Activated naive CD8-positive, alpha-beta T cell treated with anti-CD3 and anti-CD28 coated beads for 36 hours (primary cell): ENCODE measurements at regions not wholly inside any gene's neighbourhood (a gene's known extent, or its start where the extent isn't known, plus 50 kb on each side); places are given as distances from the start of the nearest gene placed in this dataset.

Source experiments
- DNase-seq: peaks from one replicate; pipeline ENCODE4 v3.0.0; 2021
- H3K27ac Mint-ChIP-seq: one replicate; pipeline ENCODE4 v1.8.0; 2022; ENCODE audit warnings: mild to moderate bottlenecking, moderate library complexity, mixed read lengths
- H3K27me3 Mint-ChIP-seq: one replicate; pipeline ENCODE4 v1.8.0; 2022; ENCODE audit warnings: mild to moderate bottlenecking, mixed read lengths
- H3K36me3 Mint-ChIP-seq: one replicate; pipeline ENCODE4 v1.8.0; 2021; ENCODE audit warnings: mild to moderate bottlenecking, mixed read lengths
- H3K4me1 Mint-ChIP-seq: one replicate; pipeline ENCODE4 v1.8.0; 2021; ENCODE audit warnings: mixed read lengths
- H3K4me3 Mint-ChIP-seq: one replicate; pipeline ENCODE4 v1.8.0; 2022; ENCODE audit warnings: mild to moderate bottlenecking, moderate library complexity, mixed read lengths
- H3K9me3 Mint-ChIP-seq: one replicate; pipeline ENCODE4 v1.8.0; 2022; ENCODE audit warnings: mixed read lengths

DNA sequence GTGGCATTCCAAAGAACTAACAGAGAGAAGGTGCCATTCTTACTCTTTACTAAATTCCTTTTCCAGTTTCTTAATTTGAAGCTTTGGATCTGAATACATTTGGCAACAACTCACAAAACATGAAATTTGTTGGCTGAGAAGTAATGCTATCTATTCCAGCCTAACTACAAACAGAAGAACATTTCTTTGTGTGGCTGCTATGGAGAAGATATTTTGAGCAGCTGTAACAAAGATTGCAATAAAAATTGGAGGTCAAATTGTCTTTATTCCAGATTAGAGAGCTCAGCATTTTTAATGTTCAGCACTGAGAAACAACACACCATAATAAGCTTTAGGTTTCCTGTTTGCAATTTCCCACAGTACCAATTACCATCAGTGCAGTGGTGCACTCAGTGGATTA is 835.8 kb upstream of the FLRT2 start:
- Mint-ChIP-seq H3K36me3 (no peaks in the 10 kb centered on the region), H3K4me1 (no peaks in the 10 kb centered on the region), H3K27me3 (no peaks in the 10 kb centered on the region), H3K9me3 (no peaks in the 10 kb centered on the region), H3K4me3 (no peak overlapping the region), H3K27ac (no peak overlapping the region)
- no peak for DNase-seq

DNA sequence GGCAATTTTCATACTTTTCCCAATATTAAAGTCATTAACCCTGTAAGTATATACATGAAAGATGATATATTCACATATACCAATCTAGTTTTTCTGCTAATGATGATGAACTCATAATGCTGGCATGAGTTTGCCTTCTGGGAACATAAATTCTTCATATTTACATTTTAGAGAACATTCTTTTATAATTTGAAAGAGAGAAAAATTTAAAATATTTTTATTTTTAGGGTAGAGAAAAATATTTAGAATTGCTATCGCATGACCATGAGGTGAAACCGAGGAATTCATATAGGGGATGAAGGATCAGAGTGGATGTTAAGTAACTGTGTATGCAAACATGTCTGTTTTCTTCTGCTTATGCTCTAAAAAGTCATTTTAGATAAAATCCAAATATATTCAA is 825.3 kb upstream of the FLRT2 start:
- no peaks in the 10 kb centered on the region for H3K27me3 Mint-ChIP-seq
- no peak for DNase-seq
- no peaks in the 10 kb centered on the region for H3K4me1 Mint-ChIP-seq
- H3K9me3 Mint-ChIP-seq, result peaks cover 8% of the 10 kb centered on the region
- H3K4me3 Mint-ChIP-seq, result no peak overlapping the region
- H3K36me3 Mint-ChIP-seq, result no peaks in the 10 kb centered on the region
- no peak overlapping the region for H3K27ac Mint-ChIP-seq

- H3K27me3 Mint-ChIP-seq, result no peaks in the 10 kb centered on the region
- no peaks in the 10 kb centered on the region for H3K36me3 Mint-ChIP-seq
- peaks cover 16% of the 10 kb centered on the region for H3K9me3 Mint-ChIP-seq
- no peak overlapping the region for H3K4me3 Mint-ChIP-seq
- H3K27ac Mint-ChIP-seq, result no peak overlapping the region
- no peak for DNase-seq
- H3K4me1 Mint-ChIP-seq, result no peaks in the 10 kb centered on the region
Observed at GRCh38 chr14:84707830-84708229, 822.1 kb upstream of the FLRT2 start.

GRCh38 chr14:84708865-84709264 is 821.1 kb upstream of the FLRT2 start:
- H3K4me1 Mint-ChIP-seq, result no peaks in the 10 kb centered on the region
- no peak overlapping the region for H3K27ac Mint-ChIP-seq
- H3K4me3 Mint-ChIP-seq, result no peak overlapping the region
- no peaks in the 10 kb centered on the region for H3K27me3 Mint-ChIP-seq
- H3K9me3 Mint-ChIP-seq, result peaks cover 16% of the 10 kb centered on the region
- DNase-seq, result no peak
- H3K36me3 Mint-ChIP-seq, result no peaks in the 10 kb centered on the region

DNA sequence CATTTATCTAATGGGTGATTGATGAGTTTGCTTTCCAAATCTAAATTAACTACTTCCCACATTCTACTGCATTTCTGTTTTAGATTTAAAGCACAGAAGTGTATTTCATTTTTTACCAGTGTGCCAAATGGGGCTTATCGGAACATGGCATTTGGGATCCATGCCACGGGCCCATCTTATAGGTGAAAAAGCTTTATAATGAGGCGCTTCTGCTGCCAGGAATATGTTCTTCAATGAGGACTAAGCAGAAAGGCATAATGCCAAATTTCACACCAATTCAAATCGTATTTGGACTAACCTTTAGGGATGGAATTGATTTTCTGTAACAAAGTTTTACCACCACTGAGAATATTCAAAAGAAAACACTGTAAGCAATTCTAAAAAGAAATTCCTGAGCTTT is 803.5 kb upstream of the FLRT2 start:
- H3K4me3 Mint-ChIP-seq, result no peak overlapping the region
- no peak overlapping the region for H3K27ac Mint-ChIP-seq
- peaks cover 2% of the 10 kb centered on the region for H3K9me3 Mint-ChIP-seq
- no peaks in the 10 kb centered on the region for H3K27me3 Mint-ChIP-seq
- DNase-seq, result no peak
- H3K4me1 Mint-ChIP-seq, result no peaks in the 10 kb centered on the region
- no peaks in the 10 kb centered on the region for H3K36me3 Mint-ChIP-seq

DNA sequence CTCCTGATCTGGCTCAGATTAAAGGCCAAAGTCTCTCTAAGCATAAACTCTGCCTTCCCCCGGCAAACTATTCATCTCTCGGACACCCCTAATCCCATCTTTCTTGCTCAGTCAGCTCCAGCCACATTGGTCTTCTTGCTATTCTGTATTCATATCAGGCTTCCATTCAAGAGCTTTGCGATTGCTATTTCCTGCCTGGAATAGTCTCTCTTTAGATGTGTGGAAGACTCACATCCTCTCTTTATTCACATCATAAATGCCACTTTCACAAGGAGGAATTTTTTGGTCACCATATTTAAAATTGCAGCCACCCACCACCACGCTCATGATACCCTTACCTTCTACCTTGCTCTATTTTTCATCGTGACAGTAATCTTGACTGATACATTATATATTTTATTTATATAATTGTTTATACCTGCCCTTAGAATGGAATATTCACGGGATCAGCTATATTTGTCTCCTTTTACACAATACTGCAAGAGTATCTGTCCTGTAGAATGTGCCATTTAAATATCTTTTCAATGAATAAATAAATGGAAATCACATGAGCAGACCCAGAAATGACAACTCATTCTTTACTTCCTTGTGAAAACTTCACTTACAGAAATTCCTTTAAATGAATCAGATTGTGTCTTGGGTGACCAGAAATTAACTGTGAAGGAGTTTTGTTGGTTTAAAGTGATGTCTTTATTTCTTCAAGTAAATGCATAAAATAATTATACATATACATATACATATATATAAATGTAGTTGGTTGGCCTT is 780.6 kb upstream of the FLRT2 start:
- H3K36me3 Mint-ChIP-seq, result no peaks in the 10 kb centered on the region
- no peaks in the 10 kb centered on the region for H3K27me3 Mint-ChIP-seq
- no peak overlapping the region for H3K4me3 Mint-ChIP-seq
- DNase-seq, result no peak
- no peaks in the 10 kb centered on the region for H3K4me1 Mint-ChIP-seq
- no peak overlapping the region for H3K27ac Mint-ChIP-seq
- H3K9me3 Mint-ChIP-seq, result peaks cover 7% of the 10 kb centered on the region

DNA sequence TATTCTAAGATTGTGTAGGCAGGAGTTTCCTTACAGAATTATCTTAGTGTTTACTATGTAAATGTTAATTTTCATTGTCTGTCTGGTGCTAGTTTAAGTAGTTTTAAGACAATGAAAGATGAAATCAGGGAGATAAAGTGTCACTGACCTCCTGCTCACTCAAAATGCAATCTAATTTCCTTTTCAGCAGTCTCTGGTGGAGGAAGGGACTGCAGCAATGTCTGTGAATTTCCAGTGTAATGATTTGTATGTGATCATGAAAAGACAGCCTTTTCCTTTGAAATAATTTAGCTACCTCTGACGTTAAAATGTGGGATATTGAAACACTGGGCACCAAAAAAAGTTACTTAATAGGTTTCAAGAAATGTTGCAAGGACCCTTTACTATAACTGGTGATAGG is 779.7 kb upstream of the FLRT2 start:
- H3K4me3 Mint-ChIP-seq, result no peak overlapping the region
- no peak overlapping the region for H3K27ac Mint-ChIP-seq
- H3K36me3 Mint-ChIP-seq, result no peaks in the 10 kb centered on the region
- H3K9me3 Mint-ChIP-seq, result peaks cover 7% of the 10 kb centered on the region
- no peaks in the 10 kb centered on the region for H3K4me1 Mint-ChIP-seq
- DNase-seq, result no peak
- no peaks in the 10 kb centered on the region for H3K27me3 Mint-ChIP-seq

- H3K9me3 Mint-ChIP-seq, result peaks cover 7% of the 10 kb centered on the region
- H3K4me3 Mint-ChIP-seq, result no peak overlapping the region
- no peaks in the 10 kb centered on the region for H3K27me3 Mint-ChIP-seq
- H3K4me1 Mint-ChIP-seq, result no peaks in the 10 kb centered on the region
- no peak overlapping the region for H3K27ac Mint-ChIP-seq
- H3K36me3 Mint-ChIP-seq, result no peaks in the 10 kb centered on the region
- no peak for DNase-seq
Observed at GRCh38 chr14:84750763-84751554, 779.0 kb upstream of the FLRT2 start.

DNA sequence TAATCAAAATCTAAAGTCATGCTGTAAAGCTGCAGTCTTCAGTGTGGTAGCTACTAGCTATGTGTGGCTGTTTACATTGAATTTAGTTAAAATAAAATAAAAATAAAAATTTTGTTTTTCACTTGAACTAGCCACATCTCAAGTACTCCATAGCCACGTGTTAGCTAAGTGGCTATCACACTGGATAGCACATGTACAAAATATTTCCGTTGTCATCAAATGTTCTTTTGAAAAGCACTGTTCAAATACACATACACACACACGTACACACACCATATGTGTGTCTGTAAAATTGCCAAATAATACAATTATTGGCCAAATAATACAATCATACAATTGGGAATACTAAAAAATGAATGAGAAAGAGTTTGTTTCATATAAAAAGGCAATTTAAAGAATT is 778.2 kb upstream of the FLRT2 start:
- H3K9me3 Mint-ChIP-seq, result peaks cover 5% of the 10 kb centered on the region
- H3K4me1 Mint-ChIP-seq, result no peaks in the 10 kb centered on the region
- no peak overlapping the region for H3K27ac Mint-ChIP-seq
- DNase-seq, result no peak
- no peaks in the 10 kb centered on the region for H3K27me3 Mint-ChIP-seq
- H3K36me3 Mint-ChIP-seq, result no peaks in the 10 kb centered on the region
- no peak overlapping the region for H3K4me3 Mint-ChIP-seq

GRCh38 chr14:84760489-84761126 is 769.3 kb upstream of the FLRT2 start:
- no peak for DNase-seq
- H3K4me3 Mint-ChIP-seq, result no peak overlapping the region
- H3K9me3 Mint-ChIP-seq, result peaks cover 12% of the 10 kb centered on the region
- no peaks in the 10 kb centered on the region for H3K4me1 Mint-ChIP-seq
- no peaks in the 10 kb centered on the region for H3K27me3 Mint-ChIP-seq
- H3K36me3 Mint-ChIP-seq, result no peaks in the 10 kb centered on the region
- H3K27ac Mint-ChIP-seq, result no peak overlapping the region

GRCh38 chr14:84767434-84767833 is 762.5 kb upstream of the FLRT2 start:
- Mint-ChIP-seq H3K27ac (no peak overlapping the region), H3K4me3 (no peak overlapping the region), H3K4me1 (no peaks in the 10 kb centered on the region), H3K36me3 (no peaks in the 10 kb centered on the region), H3K27me3 (no peaks in the 10 kb centered on the region), H3K9me3 (peaks cover 16% of the 10 kb centered on the region)
- DNase-seq, result no peak

- Mint-ChIP-seq H3K4me1 (no peaks in the 10 kb centered on the region), H3K4me3 (no peak overlapping the region), H3K27ac (no peak overlapping the region), H3K27me3 (no peaks in the 10 kb centered on the region), H3K36me3 (no peaks in the 10 kb centered on the region), H3K9me3 (peaks cover 8% of the 10 kb centered on the region)
- no peak for DNase-seq
Observed at GRCh38 chr14:84770030-84770429, 759.9 kb upstream of the FLRT2 start.

GRCh38 chr14:84777356-84777755 is 752.6 kb upstream of the FLRT2 start:
- Mint-ChIP-seq H3K27ac (no peak overlapping the region), H3K36me3 (no peaks in the 10 kb centered on the region), H3K27me3 (no peaks in the 10 kb centered on the region), H3K4me3 (no peak overlapping the region), H3K4me1 (no peaks in the 10 kb centered on the region), H3K9me3 (peaks cover 2% of the 10 kb centered on the region)
- DNase-seq, result no peak

DNA sequence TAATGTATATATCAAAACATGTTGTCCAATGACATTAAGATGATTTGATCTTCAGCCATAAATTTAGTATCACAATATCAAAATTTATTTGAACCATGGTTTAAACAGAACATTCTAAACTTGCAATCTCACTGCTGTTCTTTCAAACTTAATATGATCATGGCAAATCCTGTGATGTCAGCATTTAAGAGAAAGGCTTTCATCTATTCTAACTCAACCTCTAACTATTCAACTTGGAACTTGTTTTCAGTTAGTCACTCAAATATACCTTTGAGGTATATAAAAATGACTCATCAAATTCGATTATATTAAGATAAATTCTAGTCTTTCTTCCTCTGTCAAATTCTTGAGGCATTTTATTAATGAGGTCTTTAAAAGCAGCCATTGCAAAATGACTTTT is 747.0 kb upstream of the FLRT2 start:
- H3K4me1 Mint-ChIP-seq, result no peaks in the 10 kb centered on the region
- H3K27me3 Mint-ChIP-seq, result no peaks in the 10 kb centered on the region
- peaks cover 2% of the 10 kb centered on the region for H3K9me3 Mint-ChIP-seq
- H3K4me3 Mint-ChIP-seq, result no peak overlapping the region
- DNase-seq, result no peak
- H3K27ac Mint-ChIP-seq, result no peak overlapping the region
- no peaks in the 10 kb centered on the region for H3K36me3 Mint-ChIP-seq

DNA sequence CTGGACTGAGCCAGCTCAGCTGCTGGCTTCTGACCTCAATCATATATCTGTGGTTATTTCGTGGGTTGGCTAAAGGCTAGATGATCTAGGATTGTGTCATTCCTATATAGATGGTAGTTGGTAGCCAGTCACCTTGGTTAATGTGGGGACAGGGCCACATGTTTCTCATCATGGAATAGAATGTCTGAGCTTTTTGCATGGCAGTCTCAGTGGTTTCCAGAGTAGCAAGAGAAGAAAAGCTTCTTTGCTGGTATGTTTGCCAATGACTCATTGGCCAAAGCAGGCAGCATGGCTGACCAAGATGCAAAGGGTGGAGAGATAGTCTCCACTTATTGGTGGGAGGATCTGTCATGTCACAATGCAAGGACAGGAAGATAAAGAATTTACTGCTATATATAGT is 746.4 kb upstream of the FLRT2 start:
- Mint-ChIP-seq H3K27me3 (no peaks in the 10 kb centered on the region), H3K4me1 (no peaks in the 10 kb centered on the region), H3K4me3 (no peak overlapping the region), H3K27ac (no peak overlapping the region), H3K9me3 (peaks cover 2% of the 10 kb centered on the region), H3K36me3 (no peaks in the 10 kb centered on the region)
- DNase-seq, result no peak
